Uterus (tissue), 3 donors: ENCODE measurements at regions not wholly inside any gene's neighbourhood (a gene's known extent, or its start where the extent isn't known, plus 50 kb on each side); places are given as distances from the start of the nearest gene placed in this dataset.

Experiments
- DNase-seq, 2 donors: peaks; one replicate each; pipeline ENCODE4 v3.0.0-alpha.2; 2019 to 2020
- H3K27ac ChIP-seq, 2 donors: fragments of 200-600 bp; sonication (generic); 1 replicate in 1 of 2; 2 replicates in 1 of 2; pipeline ENCODE4 v1.5.1; 2016 to 2018
- H3K27me3 ChIP-seq, 2 donors: fragments of 200-600 bp; sonication (generic); one replicate each; pipeline ENCODE4 v1.5.1; 2018 to 2019; ENCODE audit warnings: control low read depth in 1 of 2
- H3K36me3 ChIP-seq, 2 donors: fragments of 200-600 bp; sonication (generic); one replicate each; pipeline ENCODE4 v1.5.1; 2019; ENCODE audit warnings: control low read depth in 1 of 2
- H3K4me1 ChIP-seq, 2 donors: fragments of 200-600 bp; sonication (generic); one replicate each; pipeline ENCODE4 v1.5.1; 2018 to 2019; ENCODE audit warnings: control low read depth in 1 of 2
- H3K4me3 ChIP-seq, 2 donors: fragments of 200-600 bp; sonication (generic); 1 replicate in 1 of 2; 2 replicates in 1 of 2; pipeline ENCODE4 v1.5.1; 2018 to 2019; ENCODE audit warnings: mild to moderate bottlenecking in 1 of 2
- H3K9me3 ChIP-seq, 2 donors: fragments of 200-600 bp; sonication (generic); one replicate each; pipeline ENCODE4 v1.5.1; 2019; ENCODE audit warnings: control low read depth in 1 of 2
- CTCF ChIP-seq, 4 experiments: fragments of 200-600 bp in 2 of 4; fragments of 450-650 bp in 2 of 4; sonication (generic) in 2 of 4; IDR thresholded peaks; one replicate each; pipeline ENCODE4 v1.5.1; 2016 to 2019; ENCODE audit warnings: antibody characterized with exemption in 4 of 4, mild to moderate bottlenecking in 2 of 4, moderate library complexity in 1 of 4
- POLR2A ChIP-seq, 2 donors: fragments of 450-650 bp; IDR thresholded peaks; one replicate each; pipeline ENCODE4 v1.6.1; 2016; ENCODE audit warnings: antibody characterized with exemption in 2 of 2, mild to moderate bottlenecking in 1 of 2, moderate library complexity in 1 of 2
- intact Hi-C: fragments of 100-400 bp; cut with DNase I; formaldehyde crosslinking; loops from one replicate; pipeline ENCODE4 v1.15.1; 2023; ENCODE audit warnings: low total_unique reads
- donor health status: DM: yes; HTN: yes; CAD: no.

- no peak overlapping the region for H3K4me3 ChIP-seq
- no peaks in the 10 kb centered on the region for H3K4me1 ChIP-seq
- intact Hi-C loops, result no loop called here
- no peak overlapping the region for H3K27ac ChIP-seq
- no peak for TF ChIP-seq POLR2A (IDR thresholded peaks at IDR 0.05)
- no peak for TF ChIP-seq CTCF (IDR thresholded peaks at IDR 0.05)
- no peaks in the 10 kb centered on the region for H3K36me3 ChIP-seq
- DNase-seq, result no peak
- no peaks in the 10 kb centered on the region for H3K27me3 ChIP-seq
- H3K9me3 ChIP-seq, result no peaks in the 10 kb centered on the region
Observed at GRCh38 chr17:53387745-53388144, 435.0 kb upstream of the KIF2B start.

GRCh38 chr17:53353919-53354351 is 468.8 kb upstream of the KIF2B start:
- H3K27me3 ChIP-seq, result no peaks in the 10 kb centered on the region
- H3K4me3 ChIP-seq, result no peak overlapping the region
- H3K27ac ChIP-seq, result no peak overlapping the region
- H3K36me3 ChIP-seq, result no peaks in the 10 kb centered on the region
- no peak for DNase-seq
- H3K4me1 ChIP-seq, result no peaks in the 10 kb centered on the region
- intact Hi-C loops, result no loop called here
- TF ChIP-seq CTCF (IDR thresholded peaks at IDR 0.05), result no peak
- no peak for TF ChIP-seq POLR2A (IDR thresholded peaks at IDR 0.05)
- H3K9me3 ChIP-seq, result no peaks in the 10 kb centered on the region

GRCh38 chr17:53344778-53345177 is 477.9 kb upstream of the KIF2B start:
- TF ChIP-seq CTCF (IDR thresholded peaks at IDR 0.05) (no peak), POLR2A (IDR thresholded peaks at IDR 0.05) (no peak)
- intact Hi-C loops, result no loop called here
- H3K27ac ChIP-seq, result no peak overlapping the region
- H3K27me3 ChIP-seq, result no peaks in the 10 kb centered on the region
- H3K4me3 ChIP-seq, result no peak overlapping the region
- no peak for DNase-seq
- no peaks in the 10 kb centered on the region for H3K4me1 ChIP-seq
- H3K9me3 ChIP-seq, result no peaks in the 10 kb centered on the region
- no peaks in the 10 kb centered on the region for H3K36me3 ChIP-seq

- no peaks in the 10 kb centered on the region for H3K27me3 ChIP-seq
- DNase-seq, result no peak
- no peaks in the 10 kb centered on the region for H3K36me3 ChIP-seq
- H3K27ac ChIP-seq, result no peak overlapping the region
- TF ChIP-seq POLR2A (IDR thresholded peaks at IDR 0.05) (no peak), CTCF (IDR thresholded peaks at IDR 0.05) (no peak)
- H3K4me3 ChIP-seq, result no peak overlapping the region
- H3K9me3 ChIP-seq, result no peaks in the 10 kb centered on the region
- intact Hi-C loops, result no loop called here
- no peaks in the 10 kb centered on the region for H3K4me1 ChIP-seq
Observed at GRCh38 chr17:53336281-53336680, 486.4 kb upstream of the KIF2B start.

GRCh38 chr17:53335443-53335842 is 487.3 kb upstream of the KIF2B start:
- DNase-seq, result no peak
- H3K36me3 ChIP-seq, result no peaks in the 10 kb centered on the region
- no peak overlapping the region for H3K4me3 ChIP-seq
- no peaks in the 10 kb centered on the region for H3K4me1 ChIP-seq
- TF ChIP-seq POLR2A (IDR thresholded peaks at IDR 0.05) (no peak), CTCF (IDR thresholded peaks at IDR 0.05) (no peak)
- H3K27me3 ChIP-seq, result no peaks in the 10 kb centered on the region
- intact Hi-C loops, result no loop called here
- no peaks in the 10 kb centered on the region for H3K9me3 ChIP-seq
- H3K27ac ChIP-seq, result no peak overlapping the region
